ENCODE measurements at regions not wholly inside any gene's neighbourhood (a gene's known extent, or its start where the extent isn't known, plus 50 kb on each side); places are given as distances from the start of the nearest gene placed in this dataset.

GRCh38 chr4:110860901-110861300 is 238.0 kb upstream of the PITX2 start:
- no peak for DNase-seq (ENCODE audit: low spot score)
- Histone ChIP-seq H3K4me1 (ENCODE audit: insufficient read depth, low read length, poor library complexity, severe bottlenecking) (no peaks in the 10 kb centered on the region), H2AFZ (ENCODE audit: low read length) (no peak overlapping the region), H3K4me2 (ENCODE audit: low read length) (no peak overlapping the region), H3K36me3 (ENCODE audit: insufficient read depth, low read length) (no peaks in the 10 kb centered on the region), H3K9me2 (ENCODE audit: insufficient read depth, low read length) (no peaks in the 10 kb centered on the region), H4K20me1 (ENCODE audit: insufficient read depth, low read length) (no peaks in the 10 kb centered on the region), H3K27ac (ENCODE audit: low read depth, low read length, poor library complexity, severe bottlenecking) (no peak overlapping the region), H3K79me2 (ENCODE audit: insufficient read depth, low read depth, low read length) (no peaks in the 10 kb centered on the region), H3K9me3 (ENCODE audit: low read length) (no peaks in the 10 kb centered on the region), H3K4me3 (ENCODE audit: low read depth, low read length, poor library complexity, severe bottlenecking) (no peak overlapping the region)
- TF ChIP-seq CTCF (conservative IDR thresholded peaks at IDR 0.05; ENCODE audit: low read length) (no peak), EZH2phosphoT487 (IDR thresholded peaks at IDR 0.05; ENCODE audit: borderline replicate concordance, low read depth, low read length) (no peak)
- POLR2A ChIA-PET, result interaction anchor here (0.7 kb wide), 1 partner anchor 176 kb away, joined by 4 read pairs; no protein-coding TSS in a partner anchor
- no TSS peak for BruUV-seq (replicated peaks)
- intact Hi-C loops (cut with micrococcal nuclease; ENCODE audit: unreplicated experiment), result no loop called here
- CTCF ChIA-PET (ENCODE audit: unreplicated experiment), result no interaction called here

GRCh38 chr4:110865611-110866259 is 242.9 kb upstream of the PITX2 start:
- Histone ChIP-seq H3K27ac (ENCODE audit: low read depth, low read length, poor library complexity, severe bottlenecking) (no peak overlapping the region), H3K9me2 (ENCODE audit: insufficient read depth, low read length) (no peaks in the 10 kb centered on the region), H3K4me2 (ENCODE audit: low read length) (no peak overlapping the region), H4K20me1 (ENCODE audit: insufficient read depth, low read length) (no peaks in the 10 kb centered on the region), H3K79me2 (ENCODE audit: insufficient read depth, low read depth, low read length) (no peaks in the 10 kb centered on the region), H3K4me3 (ENCODE audit: low read depth, low read length, poor library complexity, severe bottlenecking) (no peak overlapping the region), H3K36me3 (ENCODE audit: insufficient read depth, low read length) (no peaks in the 10 kb centered on the region), H3K4me1 (ENCODE audit: insufficient read depth, low read length, poor library complexity, severe bottlenecking) (peaks cover 6% of the 10 kb centered on the region), H3K9me3 (ENCODE audit: low read length) (no peaks in the 10 kb centered on the region), H2AFZ (ENCODE audit: low read length) (no peak overlapping the region)
- POLR2A ChIA-PET, result no interaction called here
- CTCF ChIA-PET (ENCODE audit: unreplicated experiment), result no interaction called here
- BruUV-seq (replicated peaks), result no TSS peak
- DNase-seq (ENCODE audit: low spot score), result no peak
- intact Hi-C loops (cut with micrococcal nuclease; ENCODE audit: unreplicated experiment), result no loop called here
- TF ChIP-seq CTCF (conservative IDR thresholded peaks at IDR 0.05; ENCODE audit: low read length), result no peak
- TF ChIP-seq EZH2phosphoT487 (IDR thresholded peaks at IDR 0.05; ENCODE audit: borderline replicate concordance, low read depth, low read length), result no peak

- TF ChIP-seq CTCF (conservative IDR thresholded peaks at IDR 0.05; ENCODE audit: low read length) (no peak), EZH2phosphoT487 (IDR thresholded peaks at IDR 0.05; ENCODE audit: borderline replicate concordance, low read depth, low read length) (no peak)
- Histone ChIP-seq H3K4me1 (ENCODE audit: insufficient read depth, low read length, poor library complexity, severe bottlenecking) (peaks cover 6% of the 10 kb centered on the region), H2AFZ (ENCODE audit: low read length) (no peak overlapping the region), H3K36me3 (ENCODE audit: insufficient read depth, low read length) (no peaks in the 10 kb centered on the region), H3K4me3 (ENCODE audit: low read depth, low read length, poor library complexity, severe bottlenecking) (no peak overlapping the region), H3K9me2 (ENCODE audit: insufficient read depth, low read length) (no peaks in the 10 kb centered on the region), H3K9me3 (ENCODE audit: low read length) (no peaks in the 10 kb centered on the region), H3K79me2 (ENCODE audit: insufficient read depth, low read depth, low read length) (no peaks in the 10 kb centered on the region), H3K4me2 (ENCODE audit: low read length) (no peak overlapping the region), H3K27ac (ENCODE audit: low read depth, low read length, poor library complexity, severe bottlenecking) (no peak overlapping the region), H4K20me1 (ENCODE audit: insufficient read depth, low read length) (no peaks in the 10 kb centered on the region)
- intact Hi-C loops (cut with micrococcal nuclease; ENCODE audit: unreplicated experiment), result no loop called here
- POLR2A ChIA-PET, result interaction anchor here (0.5 to 0.9 kb wide), 3 partner anchors 8 to 186 kb away, joined by 3 read pairs; no protein-coding TSS in a partner anchor
- CTCF ChIA-PET (ENCODE audit: unreplicated experiment), result no interaction called here
- BruUV-seq (replicated peaks), result no TSS peak
- DNase-seq (ENCODE audit: low spot score), result no peak
Measured at GRCh38 chr4:110867251-110867960, 244.5 kb upstream of the PITX2 start.

All from OCI-LY7 (cell line).